Astrocyte of the hippocampus (primary cell): ENCODE measurements at regions not wholly inside any gene's neighbourhood (a gene's known extent, or its start where the extent isn't known, plus 50 kb on each side); places are given as distances from the start of the nearest gene placed in this dataset.

Experiments
- DNase-seq: peaks from one replicate; pipeline ENCODE4 v3.0.0; 2011; ENCODE audit warnings: low read depth, low spot score

DNA sequence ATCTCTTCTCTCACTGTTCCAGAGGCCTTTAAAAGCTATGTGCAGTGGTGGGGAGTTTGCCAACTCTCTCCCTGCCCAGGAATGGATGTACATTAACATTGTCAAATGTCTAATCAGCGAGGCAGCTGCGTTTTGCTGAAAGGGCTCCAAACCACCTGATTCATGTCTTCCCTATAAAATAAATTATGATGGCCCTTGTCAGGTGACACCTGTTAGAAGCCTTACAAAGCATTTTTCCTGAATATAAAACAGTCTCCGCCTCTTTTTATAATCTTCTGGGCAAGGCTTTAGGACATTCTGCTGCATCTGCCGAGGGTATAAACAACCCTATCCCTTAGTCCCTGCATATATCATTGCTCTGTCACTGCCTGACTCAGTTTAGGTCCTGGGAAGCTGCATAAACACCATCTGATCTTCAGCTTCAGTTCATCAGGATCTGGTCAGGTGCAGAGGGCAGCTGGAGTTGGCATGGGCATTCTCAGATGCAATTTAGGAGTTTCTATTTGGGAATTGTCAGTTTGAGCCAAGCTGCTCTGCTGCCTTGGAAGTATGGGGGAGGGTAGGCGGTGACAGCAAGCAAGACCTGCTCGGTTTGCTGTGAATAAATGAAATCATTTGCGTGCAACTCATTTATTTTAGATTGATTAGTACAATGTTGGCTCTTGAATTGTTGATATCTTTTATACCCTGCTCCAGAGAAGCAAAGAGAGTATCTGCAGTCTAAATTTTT, 103.5 kb downstream of the ACER2 start:
- no peak for DNase-seq

DNA sequence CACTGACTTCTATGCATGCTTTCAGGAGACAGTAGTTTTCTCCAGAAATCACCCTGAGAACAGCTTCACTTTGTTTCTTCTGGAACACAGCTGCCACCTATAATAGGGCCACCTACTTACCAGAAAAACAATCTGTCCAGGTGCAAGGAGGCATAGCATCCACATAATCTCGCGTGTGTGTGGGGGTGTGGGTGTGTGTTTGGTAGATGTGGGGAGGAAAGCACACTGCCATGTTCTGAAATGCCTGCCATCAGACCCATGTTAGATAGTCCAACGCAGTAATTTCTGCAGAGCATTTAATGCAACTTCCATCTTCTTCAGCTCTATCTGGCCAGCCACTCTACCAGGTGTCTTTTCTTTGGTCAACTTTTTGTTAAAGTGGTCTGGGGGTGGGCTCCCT, 102.9 kb downstream of the ACER2 start:
- DNase-seq, result no peak

DNA sequence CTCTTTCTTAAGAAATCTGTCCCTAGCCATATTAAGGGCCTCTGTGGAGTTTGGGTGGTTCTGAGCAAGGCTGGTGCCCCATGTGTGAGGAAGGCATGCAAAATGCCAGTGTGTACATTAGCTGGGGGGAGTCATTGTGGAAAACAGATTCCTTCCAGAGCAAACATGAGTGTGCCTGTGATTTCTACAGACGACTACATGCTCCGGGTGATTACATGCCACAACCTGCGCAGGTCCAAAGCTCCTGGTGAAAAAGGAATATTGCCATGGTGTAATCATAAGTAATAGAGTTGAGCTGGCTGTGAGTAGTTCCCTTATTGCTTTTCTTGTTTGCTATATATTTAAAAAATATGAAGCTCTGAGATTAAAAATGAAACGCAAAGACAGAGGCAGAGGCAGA, 102.1 kb downstream of the ACER2 start:
- DNase-seq, result no peak
